ENCODE measurements at regions not wholly inside any gene's neighbourhood (a gene's known extent, or its start where the extent isn't known, plus 50 kb on each side); places are given as distances from the start of the nearest gene placed in this dataset.
"Not testable (repeated sequence)": the region's sequence is repeated elsewhere in the genome, so short reads cannot be mapped to it uniquely, and the experiment has no call there.

DNA sequence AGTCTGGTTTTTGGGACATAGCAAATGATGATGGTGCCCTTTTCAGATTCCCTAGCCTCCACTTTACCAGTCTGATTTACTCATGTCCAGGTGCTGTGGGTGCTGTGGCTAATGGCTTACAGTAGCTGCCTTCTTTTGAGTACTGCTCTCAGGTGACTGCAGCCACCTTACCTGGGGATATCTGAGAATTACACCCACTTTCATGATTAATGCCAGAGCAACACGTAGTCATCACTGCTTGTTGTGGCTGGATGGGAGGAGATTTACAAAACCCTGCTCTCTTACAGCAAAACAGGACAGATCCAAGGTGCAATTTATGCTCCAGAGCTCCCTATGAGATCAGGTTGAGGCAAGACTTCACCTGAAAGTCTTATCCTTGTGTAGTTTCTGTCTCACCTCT is 150.6 kb downstream of the PDCD6IP start:
- intact Hi-C loops (cut with DNase I), result no loop called here
- no peak for DNase-seq

- DNase-seq, result no peak
- intact Hi-C loops (cut with DNase I), result no loop called here
These were observed 156.5 kb downstream of the PDCD6IP start for GRCh38 chr3:33954956-33955355.

DNA sequence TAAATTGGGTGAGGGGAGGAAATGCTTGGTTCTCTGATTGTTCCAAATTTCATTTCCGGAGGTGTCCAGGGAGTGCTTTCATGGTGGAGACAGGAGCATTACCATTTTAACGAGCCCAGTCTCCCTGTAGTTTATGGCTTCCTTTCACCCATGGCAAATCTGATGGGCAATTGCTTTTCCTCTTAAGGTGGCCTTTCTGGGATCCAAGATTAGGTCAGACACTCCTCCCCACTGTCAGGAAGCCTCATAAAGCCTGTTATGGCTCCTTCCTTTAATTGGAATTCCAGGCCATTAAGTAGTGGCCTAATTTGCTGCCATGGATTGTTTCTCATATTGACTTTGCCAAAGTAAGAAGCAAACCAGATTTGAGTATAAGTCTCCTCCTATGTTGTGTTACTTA is 157.8 kb downstream of the PDCD6IP start:
- DNase-seq, result no peak
- intact Hi-C loops (cut with DNase I), result no loop called here

DNA sequence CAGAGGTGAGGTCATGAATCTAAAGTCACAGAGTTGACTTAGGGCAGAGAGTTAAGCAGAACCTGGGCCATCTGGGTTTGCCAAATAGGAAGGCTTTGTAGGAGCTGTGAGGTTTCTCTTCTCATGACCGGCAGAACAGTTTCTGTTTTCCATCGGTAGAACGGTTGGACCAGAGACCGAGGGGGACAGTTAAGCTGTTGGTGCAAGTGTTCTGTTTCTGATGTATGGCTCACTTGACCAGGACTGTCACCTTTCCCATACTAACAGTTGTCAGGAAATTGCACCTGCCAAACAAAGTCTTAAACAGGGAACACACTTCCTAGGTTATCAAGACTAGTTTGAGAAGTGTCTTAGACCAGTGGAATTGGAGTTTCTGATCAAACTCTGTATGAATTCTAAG is 158.3 kb downstream of the PDCD6IP start:
- no peak for DNase-seq
- intact Hi-C loops (cut with DNase I), result no loop called here

DNA sequence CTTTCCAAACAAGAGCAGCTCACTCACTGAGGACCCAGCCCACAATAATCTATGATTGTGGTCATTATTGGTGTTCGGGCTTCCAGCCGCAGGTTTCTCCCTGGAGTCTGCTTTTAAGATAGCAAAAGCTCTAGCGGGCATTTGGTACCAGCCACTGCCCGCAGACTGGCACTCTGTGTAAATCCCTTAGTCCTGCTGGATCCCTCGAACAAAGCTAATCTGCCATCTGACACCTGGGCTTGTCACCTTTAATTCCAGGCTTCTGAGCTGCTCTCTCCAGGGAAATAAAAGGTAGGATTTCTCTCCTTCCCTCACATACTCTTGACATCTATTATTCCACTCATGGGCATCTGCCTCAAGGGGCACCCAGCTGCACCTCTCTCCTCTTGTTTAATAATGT is 158.7 kb downstream of the PDCD6IP start:
- intact Hi-C loops (cut with DNase I), result no loop called here
- DNase-seq, result no peak

DNA sequence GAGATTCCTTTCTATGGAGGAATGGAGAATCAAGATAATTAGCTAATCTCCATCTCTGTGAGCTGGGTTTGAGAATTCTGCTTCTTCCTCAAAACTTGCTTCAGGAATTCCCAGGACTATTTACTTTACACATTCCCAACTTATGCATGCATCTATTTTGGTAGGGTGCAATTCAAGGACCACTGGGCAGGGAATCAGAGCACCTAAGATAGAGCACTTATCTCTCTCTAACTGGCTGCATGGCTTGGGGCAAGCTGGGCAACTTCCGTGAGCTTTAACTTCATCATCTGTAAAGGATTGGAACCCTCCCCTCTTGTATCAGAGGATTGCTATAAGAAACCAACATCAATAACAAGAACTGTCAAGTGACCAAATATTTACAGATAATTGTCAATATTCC is 160.2 kb downstream of the PDCD6IP start:
- DNase-seq, result no peak
- intact Hi-C loops (cut with DNase I), result no loop called here

DNA sequence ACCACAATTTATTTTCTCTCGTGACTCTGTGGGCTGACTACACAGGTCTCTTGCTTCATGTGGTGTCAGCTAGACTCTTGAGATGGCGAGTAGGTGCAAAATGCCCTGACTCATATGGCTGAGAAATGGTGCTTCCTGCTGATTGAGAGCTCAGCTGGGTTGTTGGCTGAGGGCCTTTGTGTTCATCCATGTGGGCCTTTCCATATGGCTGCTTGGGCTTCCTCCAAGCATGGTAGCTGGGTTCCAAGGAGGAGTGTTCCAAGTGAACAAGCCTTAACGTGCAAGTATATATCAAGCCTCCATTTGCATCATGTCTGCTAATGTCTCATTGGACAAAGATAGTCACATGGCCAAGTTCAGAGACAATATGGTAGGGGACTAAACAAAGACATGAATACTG is 164.0 kb downstream of the PDCD6IP start:
- no peak for DNase-seq
- intact Hi-C loops (cut with DNase I), result no loop called here

DNA sequence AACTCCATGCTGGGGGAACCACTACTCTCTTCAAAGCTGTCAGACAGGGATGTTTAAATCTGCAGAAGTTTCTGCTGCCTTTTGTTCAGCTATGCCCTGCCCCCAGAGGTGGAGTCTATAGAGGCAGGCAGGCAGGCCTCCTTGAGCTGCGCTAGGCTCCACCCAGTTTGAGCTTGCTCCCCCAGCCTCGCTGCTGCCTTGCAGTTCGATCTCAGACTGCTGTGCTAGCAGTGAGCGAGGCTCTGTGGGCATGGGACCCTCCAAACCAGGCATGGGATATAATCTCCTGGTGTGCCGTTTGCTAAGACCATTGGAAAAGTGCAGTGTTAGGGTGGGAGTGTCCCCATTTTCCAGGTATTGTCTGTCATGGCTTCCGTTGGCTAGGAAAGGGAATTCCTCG is 171.8 kb downstream of the PDCD6IP start:
- DNase-seq; intact Hi-C loops (cut with DNase I): not testable (repeated sequence)

DNA sequence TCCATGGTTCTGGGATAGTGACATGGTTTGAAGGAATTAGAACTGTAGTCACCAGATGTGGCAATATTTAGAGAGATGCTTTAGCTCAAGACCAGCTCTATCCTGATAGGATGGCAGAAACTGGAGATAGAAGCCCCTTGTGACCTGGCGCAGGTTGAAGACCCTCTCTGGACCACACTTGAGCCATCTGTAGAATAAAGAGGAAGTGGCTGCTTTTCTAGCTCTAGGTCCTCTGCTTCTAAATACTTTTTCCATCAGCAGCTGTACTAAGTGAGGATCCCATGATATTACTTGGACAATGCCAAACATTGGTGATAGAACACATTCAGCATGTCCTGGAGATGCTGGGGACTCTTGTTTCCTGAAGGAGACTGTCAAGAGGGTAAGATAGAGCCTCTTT is 172.6 kb downstream of the PDCD6IP start:
- intact Hi-C loops (cut with DNase I), result no loop called here
- no peak for DNase-seq

DNA sequence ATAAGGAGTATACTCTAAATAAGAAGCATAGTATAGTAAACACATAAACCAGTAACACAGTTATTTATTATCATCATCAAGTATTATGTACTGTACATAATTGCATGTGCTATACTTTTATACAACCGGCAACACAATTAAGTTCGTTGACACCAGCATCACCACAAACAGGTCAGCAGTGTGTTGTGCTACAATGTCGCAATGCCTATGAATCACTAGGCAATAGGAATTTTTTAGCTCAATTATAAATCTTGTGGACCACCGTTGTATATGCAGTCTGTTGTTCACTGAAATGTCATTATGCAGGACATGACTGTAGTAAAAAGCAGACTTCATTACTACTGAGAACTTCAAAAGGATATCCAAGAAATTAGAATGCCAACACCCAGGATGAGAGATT is 177.0 kb downstream of the PDCD6IP start:
- no peak for DNase-seq
- intact Hi-C loops (cut with DNase I), result no loop called here

- intact Hi-C loops (cut with DNase I), result no loop called here
- DNase-seq, result no peak
These were observed 178.8 kb downstream of the PDCD6IP start for GRCh38 chr3:33977227-33977626.

DNA sequence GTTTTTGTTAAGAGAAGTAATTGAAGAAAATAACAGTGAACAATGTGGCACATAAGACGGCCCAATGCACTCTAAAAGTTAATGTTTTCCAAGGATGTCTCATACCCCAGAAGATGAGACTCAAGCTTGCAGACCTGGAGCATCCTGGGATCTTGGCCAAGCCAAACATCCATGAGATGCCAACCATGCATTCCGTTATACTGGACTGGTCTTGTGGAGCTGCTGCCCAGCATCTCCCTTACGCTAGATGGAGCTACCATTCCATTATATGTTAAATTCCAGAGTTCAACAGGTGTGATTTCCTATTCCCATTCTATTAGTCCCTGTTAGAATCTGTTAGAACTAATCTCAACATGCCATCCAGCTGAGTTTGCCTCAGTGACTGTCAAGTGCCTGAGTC is 181.8 kb downstream of the PDCD6IP start:
- intact Hi-C loops (cut with DNase I), result no loop called here
- DNase-seq, result peak in 1 of 42 donors; percentile 17

DNA sequence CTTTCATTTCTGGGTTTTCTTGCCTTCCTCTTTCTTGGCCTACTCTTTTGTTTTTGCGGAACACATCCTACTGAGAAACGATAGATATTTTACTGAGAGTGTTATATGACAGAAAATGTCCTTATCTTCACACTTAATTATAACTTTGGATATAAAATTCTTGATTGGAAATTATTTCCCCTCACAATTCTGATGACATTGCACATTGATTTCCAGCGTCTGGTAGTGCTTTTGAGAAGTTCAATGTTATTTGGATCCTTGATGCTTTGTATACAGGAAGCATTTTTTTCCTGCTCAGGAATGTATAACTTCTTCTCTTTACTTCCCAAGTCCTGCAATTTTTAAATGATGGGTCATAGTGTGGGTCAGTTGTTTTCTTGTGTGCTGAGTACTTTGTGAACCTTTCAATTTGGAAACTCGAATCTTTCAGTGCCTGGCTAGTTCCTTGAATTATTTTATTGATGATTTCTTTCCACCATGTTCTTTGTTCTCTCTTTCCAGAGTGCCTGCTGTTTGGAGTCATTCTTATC is 183.9 kb downstream of the PDCD6IP start:
- no peak for DNase-seq
- intact Hi-C loops (cut with DNase I), result no loop called here

GRCh38 chr3:33982949-33983348 is 184.5 kb downstream of the PDCD6IP start:
- DNase-seq; intact Hi-C loops (cut with DNase I): not testable (repeated sequence)

DNA sequence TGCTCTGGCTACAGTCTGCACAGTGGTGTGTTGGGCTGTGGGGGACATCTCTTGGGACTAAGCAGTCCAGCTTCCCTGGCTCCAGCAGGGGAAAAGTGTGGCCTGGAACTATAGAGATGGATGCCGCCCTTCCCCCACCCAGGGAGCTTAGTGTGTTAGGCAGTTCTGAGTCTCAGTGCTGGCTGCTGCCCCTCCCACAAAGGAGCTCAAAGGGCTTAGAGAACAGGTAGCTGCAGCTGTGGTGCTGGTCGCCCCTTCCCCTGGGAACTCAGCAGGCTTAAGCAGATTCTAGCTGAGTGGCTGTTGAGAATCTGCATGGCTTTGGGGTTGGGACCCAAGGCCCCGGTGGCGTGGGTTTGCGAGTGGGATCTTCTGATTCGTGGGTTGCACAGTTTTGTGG is 190.8 kb downstream of the PDCD6IP start:
- no peak for DNase-seq
- intact Hi-C loops (cut with DNase I), result no loop called here

DNA sequence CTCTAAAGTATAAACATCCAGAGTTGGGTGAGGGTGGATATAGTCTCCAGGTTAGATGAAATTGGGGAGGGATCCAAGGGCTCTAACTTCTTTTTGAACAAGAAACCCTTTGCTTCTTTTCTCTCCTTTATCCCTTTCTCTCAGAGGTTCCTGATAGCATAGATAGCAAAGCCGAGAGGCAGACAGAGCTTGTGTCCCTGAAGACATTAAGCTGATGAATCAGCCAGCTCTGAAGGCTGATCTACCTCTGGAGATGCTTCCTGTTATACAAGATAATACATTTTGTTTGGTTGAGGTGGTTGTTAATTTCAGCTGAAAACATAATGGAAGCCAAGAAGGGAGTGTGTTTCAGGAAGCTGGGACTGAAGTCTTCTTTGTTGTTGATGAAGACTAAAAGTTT is 193.2 kb downstream of the PDCD6IP start:
- intact Hi-C loops (cut with DNase I), result no loop called here
- DNase-seq, result no peak

DNA sequence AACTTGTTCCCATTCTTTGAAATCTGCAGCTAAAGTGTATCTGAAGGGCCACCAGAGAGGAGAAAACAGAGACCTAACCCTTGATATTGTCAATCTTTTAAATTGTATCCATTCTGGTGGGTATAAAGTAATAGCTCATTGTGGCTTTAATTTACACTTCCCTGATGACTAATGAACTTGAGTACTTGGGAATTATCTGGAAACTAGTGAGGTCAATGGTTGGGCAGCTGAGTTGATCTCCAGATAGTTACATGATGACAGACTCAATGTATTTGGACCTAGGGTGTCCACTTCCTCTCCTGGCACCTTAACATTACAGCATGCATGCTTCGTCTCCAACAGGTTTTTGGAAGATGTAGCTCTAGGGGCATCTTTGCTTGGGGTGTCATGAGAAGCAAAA is 195.2 kb downstream of the PDCD6IP start:
- no peak for DNase-seq
- intact Hi-C loops (cut with DNase I), result no loop called here

- no peak for DNase-seq
- intact Hi-C loops (cut with DNase I), result no loop called here
These were observed 196.1 kb downstream of the PDCD6IP start for GRCh38 chr3:33994568-33994967.

DNA sequence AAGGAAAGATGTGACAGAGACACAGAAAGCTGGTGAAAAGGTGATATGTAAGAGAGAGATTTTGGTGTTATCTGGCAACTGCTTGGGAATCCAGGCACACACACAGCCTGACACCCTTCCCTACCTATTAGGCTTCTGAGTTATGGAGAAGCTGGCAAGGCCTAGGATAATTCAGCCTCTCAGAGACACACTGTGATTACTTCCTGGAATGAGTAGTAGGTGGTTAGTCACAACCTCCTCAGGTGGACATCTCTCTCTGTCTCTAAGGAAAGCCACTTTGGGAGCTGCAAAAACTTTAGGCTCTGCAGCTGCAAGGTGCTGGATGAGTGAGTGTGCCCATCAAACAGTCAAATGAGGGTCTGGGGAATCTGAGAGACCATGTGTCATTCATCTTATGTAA is 201.9 kb downstream of the PDCD6IP start:
- no peak for DNase-seq
- intact Hi-C loops (cut with DNase I), result no loop called here

DNA sequence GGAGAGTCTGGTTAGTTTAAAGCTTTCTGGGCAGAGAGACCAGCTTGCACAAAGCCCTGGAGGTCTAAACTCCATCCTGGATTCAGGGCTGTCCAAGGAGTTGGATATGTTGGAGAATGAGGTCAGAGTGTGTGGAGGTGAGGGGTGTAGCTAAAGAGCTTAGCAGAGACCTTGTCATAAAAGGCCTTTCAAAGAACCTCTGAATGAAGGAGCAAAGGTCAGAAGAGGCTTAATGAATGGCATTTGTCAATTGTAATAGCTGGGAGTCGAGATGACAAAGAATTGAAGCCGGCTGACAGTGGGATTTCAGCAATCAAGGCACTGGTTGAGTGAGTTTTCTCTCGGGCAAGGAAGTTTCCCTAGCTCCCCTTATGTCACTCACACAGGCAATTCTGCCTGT is 202.6 kb downstream of the PDCD6IP start:
- intact Hi-C loops (cut with DNase I), result no loop called here
- DNase-seq, result no peak

- intact Hi-C loops (cut with DNase I), result no loop called here
- no peak for DNase-seq
These were observed 203.6 kb downstream of the PDCD6IP start for GRCh38 chr3:34001990-34002389.

DNA sequence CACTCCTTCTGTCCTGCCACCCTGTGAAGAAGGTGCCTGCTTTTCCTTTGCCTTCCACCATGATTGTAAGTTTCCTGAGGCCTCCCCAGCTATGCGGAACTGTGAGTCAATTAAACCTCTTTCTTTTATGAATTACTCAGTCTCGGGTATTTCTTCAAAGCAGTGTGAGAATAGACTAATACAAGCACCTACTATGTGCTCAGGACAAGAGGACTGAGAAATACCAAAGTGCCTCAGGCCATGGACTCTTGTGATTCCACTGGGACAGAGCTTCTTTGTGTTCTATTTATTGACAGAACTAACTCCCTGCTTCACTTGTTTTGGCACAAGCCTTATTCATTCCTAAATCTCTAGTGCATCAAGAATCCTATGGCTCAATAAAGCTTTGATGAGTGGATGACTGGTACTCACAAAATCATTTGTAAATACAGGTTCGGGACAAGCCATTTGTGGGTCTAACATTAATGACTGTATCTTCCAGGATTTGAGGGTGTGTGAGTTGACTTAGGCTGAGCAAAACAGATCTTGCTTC is 204.2 kb downstream of the PDCD6IP start:
- intact Hi-C loops (cut with DNase I), result no loop called here

More for the DNA sequence above, 204.2 kb downstream of the PDCD6IP start:
- no peak for DNase-seq

Data from head of caudate nucleus (tissue), 42 donors.